Skeletal muscle cell (primary cell): ENCODE measurements at regions not wholly inside any gene's neighbourhood (a gene's known extent, or its start where the extent isn't known, plus 50 kb on each side); places are given as distances from the start of the nearest gene placed in this dataset.

ENCODE experiments used
- DNase-seq: peaks from one replicate; pipeline ENCODE4 v3.0.0-alpha.2; 2010; ENCODE audit warnings: low read depth
- H3K4me3 ChIP-seq: 2 replicates; pipeline ENCODE4 v1.5.1; 2011; ENCODE audit warnings: low read depth, mild to moderate bottlenecking, control low read depth, low read length, moderate library complexity

- no peak overlapping the region for H3K4me3 ChIP-seq
- DNase-seq = no peak
These were observed 297.9 kb downstream of the CLIC5 start for GRCh38 chr6:45717715-45718114.

GRCh38 chr6:45717027-45717426 lies 298.6 kb downstream of the CLIC5 start:
- H3K4me3 ChIP-seq = no peak overlapping the region
- no peak for DNase-seq

- DNase-seq = no peak
These were observed 300.2 kb downstream of the CLIC5 start for GRCh38 chr6:45715508-45715803.

GRCh38 chr6:45714741-45715507 lies 300.7 kb downstream of the CLIC5 start:
- DNase-seq = peak; percentile 63
- H3K4me3 ChIP-seq = no peak overlapping the region

More at GRCh38 chr6:45715508-45715803, 300.2 kb downstream of the CLIC5 start:
- H3K4me3 ChIP-seq = no peak overlapping the region

GRCh38 chr6:45714006-45714730 lies 301.5 kb downstream of the CLIC5 start:
- no peak overlapping the region for H3K4me3 ChIP-seq
- DNase-seq = no peak
